COR-L47 (cell line): ENCODE measurements at regions not wholly inside any gene's neighbourhood (a gene's known extent, or its start where the extent isn't known, plus 50 kb on each side); places are given as distances from the start of the nearest gene placed in this dataset.

Experiments used
- DNase-seq: peaks from one replicate; lab custom pipeline; 2025; lab: John Stamatoyannopoulos, UW

DNA sequence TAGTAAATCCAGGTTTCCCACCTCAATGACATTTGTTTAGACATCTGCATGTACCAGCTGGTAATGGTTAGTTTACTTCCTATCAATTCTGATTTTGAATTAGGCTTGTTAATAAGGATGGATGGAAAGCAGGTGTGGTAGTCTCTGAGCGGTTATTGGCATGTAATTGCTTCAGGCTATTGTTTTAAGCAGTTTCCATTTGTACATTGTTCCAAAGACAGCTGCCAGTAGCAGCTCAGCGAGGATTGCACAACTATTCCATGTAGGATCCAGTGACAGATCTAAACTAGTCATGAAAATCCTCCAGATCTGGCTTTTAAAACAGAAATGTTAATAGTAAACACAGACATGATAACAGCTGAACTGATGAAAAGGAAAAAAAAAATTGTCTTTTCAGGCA is 436.0 kb upstream of the ADARB2 start:
- DNase-seq, result no peak

DNA sequence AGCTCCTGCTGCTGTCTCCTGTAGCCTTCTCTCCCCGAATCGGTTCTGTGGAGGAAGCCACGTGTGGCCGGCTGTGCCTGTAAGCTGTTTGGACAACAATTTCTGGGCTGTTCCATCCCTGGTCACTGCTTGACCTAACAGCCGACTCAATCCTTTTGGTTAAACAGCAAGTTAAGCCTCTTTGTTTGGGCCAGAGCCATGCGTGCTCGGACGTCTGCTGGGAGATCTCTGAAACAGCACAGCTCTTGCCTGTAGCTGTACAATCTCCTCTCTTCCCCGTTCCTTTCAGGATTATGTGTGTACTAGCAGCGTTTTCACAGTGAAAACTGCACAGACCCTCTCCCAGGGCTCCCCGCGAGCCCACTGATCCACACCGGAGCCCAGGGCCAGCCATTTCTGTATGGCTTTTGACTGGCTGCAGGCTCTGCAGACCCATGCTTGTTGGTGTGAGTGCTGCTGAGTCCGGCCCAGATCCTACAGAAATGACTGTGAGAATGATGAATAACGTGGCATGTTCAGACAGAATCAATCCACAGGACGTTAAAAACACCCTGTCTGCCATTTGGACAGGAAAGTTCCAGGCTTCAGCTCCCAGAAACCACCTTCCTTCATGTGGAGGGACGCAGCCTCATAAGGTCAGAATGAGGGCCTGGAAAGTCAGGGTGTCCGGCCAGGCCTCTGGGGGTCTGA is 428.6 kb upstream of the ADARB2 start:
- DNase-seq, result no peak

DNA sequence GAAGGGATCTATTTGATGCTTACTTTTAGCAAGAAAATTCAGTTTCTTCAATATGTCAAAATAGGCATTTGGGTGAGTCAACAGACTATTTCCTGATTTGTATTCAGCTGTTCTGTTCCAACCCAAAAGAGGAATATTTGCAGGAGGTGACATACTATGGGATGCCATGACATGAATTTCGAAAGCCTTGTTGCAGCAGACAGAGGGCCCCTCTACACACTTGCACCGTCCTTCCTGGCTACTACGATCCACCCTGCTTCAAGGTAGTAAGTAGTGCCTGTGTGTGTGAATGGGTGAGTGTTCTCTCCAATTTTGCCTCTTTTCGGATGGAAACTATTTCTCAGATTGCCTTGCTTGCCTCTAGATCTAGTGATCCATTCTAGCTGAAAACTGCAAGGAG is 413.0 kb upstream of the ADARB2 start:
- no peak for DNase-seq

DNA sequence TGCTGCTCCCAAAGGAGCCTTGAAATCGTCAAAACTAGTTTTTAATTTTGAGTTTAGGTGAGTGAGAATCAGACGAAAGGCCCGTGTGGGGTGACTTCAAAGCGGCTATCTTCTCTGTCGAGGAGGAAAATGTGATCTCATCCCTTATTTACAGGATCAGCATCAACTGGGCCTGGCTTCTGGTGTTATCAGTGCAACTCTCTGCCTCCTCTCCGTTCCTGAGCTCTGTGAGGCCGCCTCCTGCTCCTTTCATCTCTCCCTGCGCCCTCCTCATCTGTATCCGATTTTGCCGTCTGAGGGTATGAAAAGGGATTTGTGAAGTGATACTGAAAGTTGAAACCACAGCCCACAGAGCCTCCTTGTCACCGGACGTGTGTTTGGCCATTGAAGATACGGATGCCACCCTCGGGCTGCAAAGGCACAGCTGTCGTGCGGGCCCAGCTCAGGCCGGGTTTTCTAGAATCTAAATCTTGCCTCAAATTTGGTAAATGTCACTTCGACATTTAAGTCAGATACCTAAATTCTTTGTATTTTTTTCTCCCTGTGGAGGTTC is 408.7 kb upstream of the ADARB2 start:
- DNase-seq, result no peak

DNA sequence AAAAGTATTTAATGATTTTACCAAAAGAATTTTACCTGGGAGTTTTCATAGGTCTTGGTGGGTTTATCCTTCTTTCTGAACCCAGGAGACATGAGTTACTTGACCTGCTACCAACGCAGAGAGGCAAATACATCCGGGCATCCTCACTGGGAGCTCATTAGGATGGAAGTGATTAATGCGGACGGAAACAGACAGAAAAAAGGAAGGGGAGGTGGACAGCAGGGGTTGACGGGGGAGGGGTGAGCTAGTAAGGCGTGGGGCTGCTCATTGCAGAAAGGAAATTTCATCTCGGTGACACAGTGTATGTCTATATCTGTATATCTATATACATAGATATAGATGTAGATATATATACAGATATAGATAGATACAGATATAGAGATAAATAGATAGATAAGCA is 408.2 kb upstream of the ADARB2 start:
- DNase-seq, result no peak

DNA sequence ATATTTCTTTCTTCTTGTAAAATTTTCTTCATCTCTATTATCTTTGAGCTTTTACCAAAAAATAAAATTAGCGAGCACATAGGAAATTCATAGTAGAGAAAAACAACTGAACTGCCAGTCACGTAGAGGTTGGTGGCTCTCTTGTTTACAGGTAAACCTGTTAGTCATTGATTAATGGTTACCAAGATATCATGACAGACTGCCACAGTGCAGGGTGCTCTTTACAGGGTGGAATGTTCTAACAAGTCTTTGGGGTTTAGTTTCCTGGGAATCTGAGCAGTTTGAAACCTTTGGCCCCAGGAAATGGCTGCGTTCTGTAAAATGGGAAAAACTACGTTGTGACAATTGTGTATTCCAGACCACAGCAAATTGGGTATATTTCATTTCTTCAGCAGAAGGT is 407.3 kb upstream of the ADARB2 start:
- no peak for DNase-seq

DNA sequence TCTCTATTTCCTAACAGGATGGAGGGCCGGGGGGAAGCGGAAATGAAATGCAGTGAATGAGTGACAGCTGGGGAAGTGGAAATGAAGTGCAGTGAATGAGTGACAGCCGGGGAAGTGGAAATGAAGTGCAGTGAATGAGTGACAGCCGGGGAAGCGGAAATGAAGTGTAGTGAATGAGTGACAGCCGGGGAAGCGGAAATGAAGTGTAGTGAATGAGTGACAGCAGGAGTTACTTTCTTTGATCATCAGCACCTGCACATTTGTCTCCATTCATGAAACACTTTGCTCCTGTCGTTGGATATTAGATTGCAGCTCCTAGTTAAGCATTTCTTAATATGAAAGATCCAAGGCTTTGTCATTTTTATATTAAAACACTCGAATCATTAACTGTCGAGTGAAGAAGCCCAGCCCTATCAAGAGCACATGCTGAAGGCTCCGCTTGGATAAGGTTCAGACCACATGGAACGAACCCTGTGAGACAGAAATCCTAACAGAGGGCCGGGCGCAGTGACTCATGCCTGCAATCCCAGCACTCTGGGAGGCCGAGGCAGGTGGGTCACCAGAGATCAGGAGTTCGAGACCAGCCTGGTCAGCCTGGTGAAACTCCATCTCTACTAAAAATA is 406.0 kb upstream of the ADARB2 start:
- DNase-seq, result no peak

DNA sequence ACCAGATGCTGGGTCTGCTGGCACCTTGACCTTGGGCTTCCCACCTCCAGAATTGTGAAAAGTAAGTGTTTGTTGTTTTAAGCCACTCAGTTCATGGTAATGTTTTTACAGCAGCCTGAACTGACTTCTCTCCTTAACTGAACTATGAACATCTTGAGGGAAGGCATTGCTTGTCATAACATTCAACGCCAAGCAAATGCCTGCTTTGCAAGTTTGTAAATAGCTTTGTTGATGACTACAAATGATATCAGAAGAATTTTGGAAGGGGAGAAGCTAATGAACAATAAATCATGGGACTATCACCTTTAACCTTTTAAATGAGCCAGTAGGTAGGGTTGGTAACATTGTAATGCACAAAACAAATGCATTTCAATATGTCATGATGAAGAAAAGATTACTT is 402.4 kb upstream of the ADARB2 start:
- DNase-seq, result no peak

DNA sequence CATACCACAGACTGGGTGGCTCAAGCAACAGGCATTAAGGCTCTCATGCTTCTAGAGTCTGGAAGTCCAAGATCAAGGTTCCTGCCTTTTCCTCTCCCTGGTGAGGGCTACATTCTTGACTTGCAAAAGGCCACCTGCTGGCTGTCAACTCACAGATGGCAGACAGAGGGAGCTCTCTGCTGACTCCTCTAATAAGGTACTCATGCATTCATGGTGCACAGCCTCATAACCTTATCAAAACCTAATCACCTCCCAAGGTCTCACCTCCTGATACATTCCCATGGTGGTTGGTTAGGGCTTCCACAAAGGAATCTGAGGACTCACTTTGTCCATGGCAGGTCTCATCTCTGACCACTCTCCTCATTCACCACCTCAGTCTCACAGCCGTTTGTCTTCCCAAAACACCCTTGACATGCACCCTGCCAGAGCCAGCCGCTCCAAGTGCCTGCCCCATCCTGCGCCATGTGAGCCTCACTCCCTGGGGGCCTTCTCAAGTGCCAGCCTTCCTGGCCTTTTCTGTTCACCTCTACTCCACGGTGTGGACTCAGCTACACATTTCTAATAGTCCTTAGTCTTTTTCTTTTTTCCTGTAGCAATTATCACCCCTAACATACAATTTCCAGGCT is 400.3 kb upstream of the ADARB2 start:
- DNase-seq, result peak; percentile 5

DNA sequence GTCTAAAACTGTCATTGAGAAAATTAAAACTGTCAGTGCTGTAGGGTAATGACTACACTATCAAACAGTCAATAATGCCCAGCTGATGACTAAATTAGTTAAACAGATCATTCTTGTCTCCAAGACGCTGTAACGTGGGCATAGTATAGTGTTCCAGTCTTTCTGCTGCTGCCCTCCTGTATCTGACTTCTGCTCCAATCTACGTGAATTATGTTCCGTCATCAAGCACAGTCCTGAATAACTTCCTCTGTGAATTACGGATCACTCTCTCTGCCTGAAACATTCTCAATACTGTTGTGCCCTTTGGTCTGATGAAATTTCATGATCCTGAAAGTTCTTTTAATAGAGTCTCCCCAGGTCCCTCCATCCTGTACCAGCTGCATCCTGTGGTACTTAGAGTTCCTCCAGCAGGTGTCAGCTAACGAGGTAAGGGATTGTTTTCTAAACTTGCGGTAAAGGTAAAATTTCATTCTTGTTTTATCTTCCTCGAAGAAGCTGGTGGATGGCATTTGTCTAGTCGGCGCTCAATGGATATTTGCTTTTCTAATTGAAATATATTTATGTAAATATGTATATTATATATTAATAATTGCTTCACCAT is 393.5 kb upstream of the ADARB2 start:
- no peak for DNase-seq

DNA sequence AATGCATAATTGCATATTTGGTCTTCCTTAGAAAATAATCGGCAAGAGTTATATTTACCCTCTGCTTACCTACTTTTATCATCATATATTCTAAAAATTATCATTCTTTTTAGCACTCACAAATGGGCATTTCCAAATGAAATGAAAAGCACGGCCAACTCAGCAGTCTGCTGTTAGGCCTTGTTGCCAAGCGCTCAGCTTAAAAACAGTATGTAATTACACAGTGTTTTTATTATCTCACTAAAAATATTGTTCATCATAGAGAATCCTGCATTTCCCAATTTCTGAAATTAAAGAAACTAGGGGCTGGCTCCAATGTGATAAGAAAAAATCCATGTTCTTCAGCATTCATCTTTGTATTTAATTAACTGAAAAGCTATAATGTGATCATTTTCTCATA is 391.7 kb upstream of the ADARB2 start:
- no peak for DNase-seq

DNA sequence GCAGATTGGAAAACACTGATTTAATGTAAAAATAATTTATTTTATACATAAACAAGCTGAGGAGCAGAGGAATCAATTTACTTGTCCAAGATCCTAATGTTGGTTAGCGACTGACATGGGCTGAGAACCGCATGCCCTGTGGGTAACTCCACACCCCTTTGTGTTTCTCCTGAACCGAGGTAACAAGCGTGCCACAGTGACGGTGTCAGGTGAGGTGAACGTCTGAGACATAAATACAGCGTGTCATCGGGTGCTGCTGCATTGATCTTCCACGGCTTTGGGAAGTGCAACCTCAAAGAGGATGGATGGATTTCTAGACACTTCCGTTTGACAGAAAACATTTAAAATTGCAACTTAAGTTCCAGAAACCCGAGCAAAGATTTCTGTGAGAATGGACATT is 386.8 kb upstream of the ADARB2 start:
- no peak for DNase-seq

DNA sequence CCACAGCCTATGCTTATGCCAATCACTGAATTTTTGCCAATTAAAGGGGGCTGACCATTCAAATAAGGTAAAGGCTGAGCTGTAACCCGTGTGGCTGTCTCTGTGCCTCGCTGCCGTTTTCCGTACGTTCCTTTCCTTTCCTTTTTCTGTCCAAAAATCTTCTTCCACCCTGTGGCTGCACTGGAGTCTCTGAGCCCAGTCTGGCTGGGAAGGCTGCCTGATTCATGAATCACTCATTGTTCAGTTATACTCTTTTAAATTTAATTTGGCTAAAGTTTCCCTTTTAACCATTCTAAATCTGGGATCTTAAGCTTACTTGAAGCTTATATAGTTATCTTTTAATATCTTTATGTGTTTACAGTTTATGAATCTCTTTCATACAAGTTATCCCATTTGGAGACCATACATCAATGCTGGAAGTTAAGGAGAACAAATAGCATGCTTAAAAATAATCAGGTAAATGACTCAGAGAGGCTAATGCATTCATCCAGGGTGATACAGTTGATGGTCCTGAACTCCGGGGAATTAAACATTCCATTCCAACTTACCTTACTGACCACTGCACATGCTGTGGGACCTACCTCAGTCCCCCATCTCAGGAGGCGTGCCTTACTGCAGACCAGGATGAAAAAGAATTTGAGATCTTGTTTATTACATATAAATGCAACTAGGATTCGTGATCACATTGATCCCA is 385.3 kb upstream of the ADARB2 start:
- no peak for DNase-seq

DNA sequence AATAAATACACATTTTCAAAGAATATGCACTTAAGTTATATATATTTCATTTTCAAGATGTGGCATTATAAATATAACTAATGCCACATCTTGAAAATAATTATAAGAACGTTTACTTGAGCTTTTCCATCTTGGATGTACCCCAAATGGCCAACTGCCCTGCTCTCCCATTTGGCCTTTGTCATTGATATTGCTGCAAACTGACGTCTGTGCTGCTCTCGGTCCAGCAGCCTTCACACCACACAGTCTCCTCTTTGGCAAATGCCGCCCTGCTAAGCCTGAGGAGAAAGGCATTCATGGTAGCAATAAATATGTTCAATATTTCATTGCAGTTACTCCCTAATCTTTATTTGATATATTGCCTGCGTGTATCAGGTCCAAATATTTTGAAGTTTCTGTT is 384.6 kb upstream of the ADARB2 start:
- DNase-seq, result no peak

DNA sequence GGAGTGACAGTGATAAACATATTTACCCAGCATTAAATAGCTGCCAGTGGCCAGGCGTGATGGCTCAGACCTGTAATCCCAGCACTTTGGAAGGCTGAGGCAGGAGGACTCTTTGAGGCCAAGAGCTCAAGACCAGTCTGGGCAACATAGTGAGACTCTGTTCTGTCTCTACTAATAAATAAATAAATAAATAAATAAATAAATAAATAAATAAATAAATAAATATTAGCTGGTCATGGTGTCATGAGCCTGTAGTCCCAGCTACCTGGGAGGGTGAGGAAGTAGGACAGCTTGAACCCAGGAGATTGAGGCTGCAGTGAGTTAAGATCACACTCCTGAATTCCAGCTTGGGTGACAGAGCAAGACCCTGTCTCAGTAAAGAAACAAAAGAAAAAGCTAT is 384.0 kb upstream of the ADARB2 start:
- DNase-seq, result no peak

DNA sequence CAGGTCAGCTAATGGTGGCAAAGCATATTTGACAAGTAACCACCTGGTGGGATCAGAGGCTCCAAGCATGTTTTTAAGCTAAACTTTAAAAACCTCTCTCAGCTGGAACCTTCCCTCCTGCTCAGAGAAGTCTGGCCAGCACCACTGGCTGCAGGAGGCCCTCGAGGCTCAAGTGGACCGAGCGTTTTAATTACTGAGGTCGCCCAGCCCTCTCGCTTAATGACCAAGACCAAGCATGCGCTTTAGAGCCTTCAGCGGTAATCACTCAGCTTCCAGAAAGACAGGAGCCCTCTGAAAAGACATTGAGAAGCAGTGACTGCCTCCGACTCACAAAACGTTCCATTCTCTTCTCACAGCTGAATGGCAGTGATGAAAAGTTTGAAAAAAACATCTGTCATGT is 383.4 kb upstream of the ADARB2 start:
- no peak for DNase-seq

DNA sequence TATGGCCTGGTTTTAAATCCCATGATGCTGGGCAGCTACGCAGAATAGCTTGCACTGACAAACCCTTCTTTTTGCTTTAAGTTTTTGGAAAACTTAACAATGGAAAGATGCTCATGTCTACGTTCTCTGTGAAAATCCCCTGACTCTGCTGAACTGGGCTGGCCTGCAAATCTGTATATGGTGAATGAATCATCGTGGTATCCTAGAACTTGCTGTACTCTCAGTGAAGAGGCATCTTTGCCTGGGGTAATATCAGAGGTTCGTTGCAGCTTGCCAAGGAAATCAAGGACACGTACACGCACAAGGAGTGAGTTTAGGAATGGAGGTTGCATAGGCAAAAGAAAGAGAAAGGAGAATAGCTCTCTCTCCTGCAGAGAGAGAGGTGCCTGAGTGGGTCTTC is 382.0 kb upstream of the ADARB2 start:
- no peak for DNase-seq

DNA sequence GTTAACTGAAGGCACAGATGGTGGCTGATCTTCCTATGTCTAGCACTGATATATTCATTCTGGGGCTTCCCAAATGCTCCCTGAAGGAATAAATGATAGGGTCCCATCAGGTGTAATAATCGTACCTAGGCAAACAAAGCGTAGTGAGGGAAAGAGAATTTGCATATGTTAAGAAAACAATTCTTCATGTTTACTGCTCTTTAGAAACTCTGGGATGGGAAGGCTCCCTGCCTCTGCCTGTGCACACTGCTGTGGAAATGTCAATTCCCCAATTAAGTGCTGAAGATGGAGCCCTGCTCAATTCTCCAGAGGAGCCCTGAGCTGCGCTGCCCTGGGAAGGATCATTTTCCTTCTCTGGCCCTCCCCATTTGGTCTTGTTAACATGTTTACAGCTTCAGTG is 380.9 kb upstream of the ADARB2 start:
- no peak for DNase-seq

DNA sequence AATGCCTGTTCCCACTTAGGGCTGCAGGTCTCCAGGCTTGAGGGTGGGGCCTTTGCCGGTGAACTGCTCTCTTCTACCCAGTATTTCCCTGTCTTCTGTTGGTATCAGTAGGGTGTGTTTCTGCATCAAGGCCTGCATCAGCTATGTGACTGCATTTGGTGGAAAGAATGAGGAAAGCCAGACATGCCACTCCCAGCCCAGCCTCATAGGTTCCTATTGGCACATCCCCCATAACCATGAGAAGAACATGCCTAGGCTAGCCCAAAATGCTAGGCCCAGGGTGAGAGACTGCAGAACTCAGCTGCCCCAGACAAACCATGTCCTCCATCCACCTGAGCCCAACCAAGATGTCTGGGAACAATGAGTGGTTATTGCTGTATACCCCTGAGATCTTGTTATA is 380.3 kb upstream of the ADARB2 start:
- DNase-seq, result no peak

DNA sequence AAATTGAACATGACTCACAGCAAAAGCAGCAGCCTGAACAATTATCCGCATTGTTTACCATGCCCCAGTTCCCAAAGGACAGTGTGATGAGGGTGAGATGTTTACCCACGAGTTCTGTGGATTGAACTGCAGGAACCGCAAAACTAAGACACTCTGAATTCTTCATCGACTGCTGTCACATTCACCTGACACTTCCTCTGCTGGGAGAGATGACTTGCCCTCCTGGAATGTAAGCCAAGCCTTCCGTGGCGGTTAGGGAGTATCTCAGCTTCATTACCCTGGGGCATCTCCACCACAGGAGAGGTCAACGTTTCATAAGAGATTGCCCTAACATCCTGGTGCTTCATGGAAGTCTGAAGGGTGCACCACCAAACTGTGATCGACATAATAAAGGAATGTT is 374.6 kb upstream of the ADARB2 start:
- DNase-seq, result no peak

DNA sequence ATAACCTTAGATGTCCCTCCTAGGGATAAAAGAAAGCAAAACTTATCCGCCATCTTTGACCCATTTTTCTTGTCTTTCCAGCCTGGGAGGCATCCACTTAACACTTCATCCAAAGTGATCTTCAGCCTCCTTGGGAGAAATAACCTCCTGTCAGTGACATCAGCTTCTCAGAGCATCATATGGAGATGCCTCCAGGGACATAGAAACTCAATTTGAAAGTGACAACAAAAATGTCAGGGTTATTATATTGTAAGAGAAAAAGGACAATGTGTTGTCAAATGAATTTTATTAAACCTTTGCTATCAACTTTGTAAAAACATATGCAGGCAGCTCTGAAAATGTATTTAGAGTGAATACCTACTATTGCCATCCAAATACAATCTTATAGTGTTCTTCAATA is 371.2 kb upstream of the ADARB2 start:
- no peak for DNase-seq

DNA sequence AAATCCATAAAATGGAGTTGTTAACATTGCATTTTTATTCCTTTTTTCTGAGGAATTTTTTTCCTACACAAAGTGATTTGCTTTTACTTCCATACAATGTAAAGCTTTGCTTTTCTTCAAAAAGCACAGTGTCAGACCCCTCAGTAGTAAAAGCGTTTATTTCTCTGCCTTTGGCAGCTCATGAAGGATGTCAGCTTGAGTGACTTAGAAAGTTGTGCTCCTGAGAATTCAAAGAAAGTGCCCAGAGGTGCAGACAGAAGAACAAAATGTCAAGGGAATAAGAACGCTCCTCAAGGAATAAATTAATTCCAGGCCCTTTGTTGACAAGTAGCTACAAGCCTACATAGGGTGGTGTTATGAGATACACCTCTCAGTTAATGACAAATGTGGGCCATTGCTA is 369.3 kb upstream of the ADARB2 start:
- DNase-seq, result no peak

DNA sequence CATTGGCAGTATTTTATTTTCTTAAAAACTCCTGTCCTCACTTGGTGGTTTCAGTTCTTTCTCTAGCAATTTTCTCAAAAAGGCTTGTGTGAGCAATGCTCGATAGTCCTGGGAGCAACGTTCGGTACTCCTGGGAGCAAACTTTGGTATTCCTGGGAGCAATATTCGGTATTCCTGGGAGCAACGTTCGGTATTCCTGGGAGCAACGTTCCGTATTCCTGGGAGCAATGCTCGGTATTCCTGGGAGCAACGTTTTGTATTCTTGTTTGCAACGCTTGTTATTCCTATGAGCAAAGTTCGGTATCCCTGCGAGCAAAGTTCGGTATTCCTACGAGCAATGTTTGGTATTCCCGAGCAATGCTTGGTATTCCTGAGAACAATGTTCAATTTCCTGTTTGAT is 362.0 kb upstream of the ADARB2 start:
- no peak for DNase-seq
